Ishikawa (cell line): ENCODE measurements at regions not wholly inside any gene's neighbourhood (a gene's known extent, or its start where the extent isn't known, plus 50 kb on each side); places are given as distances from the start of the nearest gene placed in this dataset.

Experiments used
- CEBPB ChIP-seq: IDR thresholded peaks from 2 replicates; pipeline ENCODE4 v1.6.1; 2012
- CREB1 ChIP-seq: IDR thresholded peaks from 2 replicates; pipeline ENCODE4 v1.6.1; 2012; ENCODE audit warnings: low read depth
- EGR1 ChIP-seq: IDR thresholded peaks from 2 replicates; pipeline ENCODE4 v1.6.1; 2012
- EP300 ChIP-seq: IDR thresholded peaks from 2 replicates; pipeline ENCODE4 v1.6.1; 2012; ENCODE audit warnings: borderline replicate concordance
- FOXM1 ChIP-seq: IDR thresholded peaks from 2 replicates; pipeline ENCODE4 v1.6.1; 2012; ENCODE audit warnings: low read depth, borderline replicate concordance
- MAX ChIP-seq: IDR thresholded peaks from 2 replicates; pipeline ENCODE4 v1.6.1; 2012
- NFIC ChIP-seq: IDR thresholded peaks from 2 replicates; pipeline ENCODE4 v1.6.1; 2012
- RAD21 ChIP-seq: IDR thresholded peaks from 2 replicates; pipeline ENCODE4 v1.6.1; 2012; ENCODE audit warnings: low read depth
- REST ChIP-seq: IDR thresholded peaks from 2 replicates; pipeline ENCODE4 v1.6.1; 2012; ENCODE audit warnings: low read depth, mild to moderate bottlenecking
- TAF1 ChIP-seq: IDR thresholded peaks from 2 replicates; pipeline ENCODE4 v1.6.1; 2012; ENCODE audit warnings: low read depth, mild to moderate bottlenecking
- TCF12 ChIP-seq: IDR thresholded peaks from 2 replicates; pipeline ENCODE4 v1.6.1; 2012; ENCODE audit warnings: low read depth
- TEAD4 ChIP-seq: IDR thresholded peaks from 2 replicates; pipeline ENCODE4 v1.6.1; 2012
- USF1 ChIP-seq: IDR thresholded peaks from 2 replicates; pipeline ENCODE4 v1.6.1; 2012
- YY1 ChIP-seq: IDR thresholded peaks from 2 replicates; pipeline ENCODE4 v1.6.1; 2012; ENCODE audit warnings: low read depth
- ZBTB7A ChIP-seq: IDR thresholded peaks from 2 replicates; pipeline ENCODE4 v1.6.1; 2012; ENCODE audit warnings: low read depth

- no peak for TF ChIP-seq NFIC
- TF ChIP-seq EP300, result no peak
- TF ChIP-seq MAX, result no peak
- TF ChIP-seq FOXM1, result no peak
- no peak for TF ChIP-seq ZBTB7A
- no peak for TF ChIP-seq TAF1
- no peak for TF ChIP-seq REST
Observed at GRCh38 chr14:87772854-87773253, 220.1 kb downstream of the GALC start.

- no peak for TF ChIP-seq YY1
- no peak for TF ChIP-seq REST
- no peak for TF ChIP-seq EP300
- TF ChIP-seq CREB1, result no peak
- TF ChIP-seq MAX, result no peak
- TF ChIP-seq FOXM1, result no peak
- no peak for TF ChIP-seq CEBPB
- TF ChIP-seq RAD21, result no peak
- no peak for TF ChIP-seq USF1
- TF ChIP-seq TCF12, result no peak
- no peak for TF ChIP-seq ZBTB7A
- TF ChIP-seq TAF1, result no peak
- no peak for TF ChIP-seq EGR1
- TF ChIP-seq TEAD4, result no peak
Observed at GRCh38 chr14:87767567-87767901, 225.4 kb downstream of the GALC start.

- no peak for TF ChIP-seq CEBPB
Observed at GRCh38 chr14:87758876-87759275, 234.1 kb downstream of the GALC start.

- TF ChIP-seq MAX (no peak), USF1 (no peak), NFIC (no peak), EGR1 (no peak), TAF1 (no peak), YY1 (no peak), REST (no peak), CEBPB (no peak), TCF12 (no peak)
Observed at GRCh38 chr14:87756661-87757060, 236.3 kb downstream of the GALC start.

GRCh38 chr14:87754520-87755223, 238.3 kb downstream of the GALC start:
- TF ChIP-seq YY1 (no peak), EGR1 (no peak), TCF12 (no peak), REST (no peak), EP300 (no peak), CREB1 (no peak), CEBPB (no peak), ZBTB7A (no peak), RAD21 (no peak), NFIC (no peak), MAX (no peak), TEAD4 (no peak), FOXM1 (no peak), USF1 (no peak), TAF1 (no peak)
